ENCODE measurements at regions not wholly inside any gene's neighbourhood (a gene's known extent, or its start where the extent isn't known, plus 50 kb on each side); places are given as distances from the start of the nearest gene placed in this dataset.

DNA sequence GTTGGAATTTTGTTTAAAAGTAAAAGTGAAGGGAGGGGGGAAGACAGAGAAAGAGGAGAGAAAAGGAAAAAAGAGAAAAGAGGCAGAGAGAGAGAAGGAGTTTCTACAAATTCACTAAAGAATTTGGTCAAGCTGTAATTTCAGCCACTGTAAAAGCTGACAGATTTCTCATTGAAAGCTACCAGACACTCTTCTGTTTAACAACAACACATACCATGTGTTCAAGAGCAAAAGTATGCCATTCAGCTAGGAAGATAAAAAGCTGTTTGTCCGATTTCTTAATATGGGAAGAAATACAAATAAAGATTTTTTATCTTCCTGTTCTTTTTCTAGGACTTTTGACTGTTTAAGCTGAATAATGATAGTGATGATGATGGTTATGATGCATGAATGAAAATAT, 204.8 kb upstream of the RSPO3 start:
- no peak overlapping the region for H3K27ac Mint-ChIP-seq
- H3K9me3 Mint-ChIP-seq (ENCODE audit: low read depth): no peaks in the 10 kb centered on the region
- H3K36me3 Mint-ChIP-seq: no peaks in the 10 kb centered on the region
- H3K4me1 Mint-ChIP-seq (ENCODE audit: low read depth): no peaks in the 10 kb centered on the region
- peaks cover 2% of the 10 kb centered on the region for H3K27me3 Mint-ChIP-seq
- H3K4me3 Mint-ChIP-seq: no peak overlapping the region

DNA sequence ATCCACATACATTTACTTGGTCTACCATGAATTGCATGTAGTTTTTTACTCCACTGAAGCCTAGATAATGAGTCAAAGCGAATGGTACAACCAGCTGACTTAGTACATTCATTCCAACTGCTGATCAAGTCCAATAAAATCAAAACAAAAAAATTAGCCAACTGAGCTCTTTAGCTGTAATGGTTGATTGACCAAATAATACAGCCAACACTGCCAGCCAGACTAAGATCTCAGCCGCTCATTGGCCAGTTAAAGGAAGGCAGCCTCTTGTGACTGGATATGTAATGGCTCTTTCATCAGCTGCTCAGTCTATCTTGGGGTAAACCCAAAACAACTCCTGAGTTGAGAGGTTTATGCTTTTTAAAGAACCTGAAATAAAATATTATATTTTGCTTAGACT, 204.3 kb upstream of the RSPO3 start:
- Mint-ChIP-seq H3K27me3 (peaks cover 2% of the 10 kb centered on the region), H3K9me3 (ENCODE audit: low read depth) (no peaks in the 10 kb centered on the region), H3K27ac (no peak overlapping the region), H3K4me1 (ENCODE audit: low read depth) (no peaks in the 10 kb centered on the region), H3K36me3 (no peaks in the 10 kb centered on the region), H3K4me3 (no peak overlapping the region)

DNA sequence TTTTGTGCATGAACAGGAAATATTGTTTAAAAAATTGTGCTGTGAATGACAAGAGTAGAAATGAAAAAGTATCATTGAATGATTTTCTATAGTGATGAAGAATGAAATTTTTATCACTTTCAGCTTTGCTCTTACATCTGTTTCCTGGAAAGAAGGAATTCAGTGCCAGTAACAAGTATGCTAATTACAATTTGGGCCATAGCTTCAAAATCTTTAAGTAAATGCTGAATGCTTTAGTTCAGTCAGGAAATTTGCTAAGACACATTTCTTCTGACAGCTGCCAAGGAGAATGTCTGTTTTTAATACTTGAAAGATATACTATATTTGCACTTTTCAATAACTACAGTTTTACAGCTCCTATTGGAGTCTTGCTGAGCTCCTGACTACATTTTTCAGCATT, 203.7 kb upstream of the RSPO3 start:
- peaks cover 2% of the 10 kb centered on the region for H3K27me3 Mint-ChIP-seq
- H3K27ac Mint-ChIP-seq: no peak overlapping the region
- no peak overlapping the region for H3K4me3 Mint-ChIP-seq
- no peaks in the 10 kb centered on the region for H3K4me1 Mint-ChIP-seq (ENCODE audit: low read depth)
- H3K9me3 Mint-ChIP-seq (ENCODE audit: low read depth): no peaks in the 10 kb centered on the region
- no peaks in the 10 kb centered on the region for H3K36me3 Mint-ChIP-seq

GRCh38 chr6:126919947-126920346, 198.5 kb upstream of the RSPO3 start:
- H3K27ac Mint-ChIP-seq: no peak overlapping the region

DNA sequence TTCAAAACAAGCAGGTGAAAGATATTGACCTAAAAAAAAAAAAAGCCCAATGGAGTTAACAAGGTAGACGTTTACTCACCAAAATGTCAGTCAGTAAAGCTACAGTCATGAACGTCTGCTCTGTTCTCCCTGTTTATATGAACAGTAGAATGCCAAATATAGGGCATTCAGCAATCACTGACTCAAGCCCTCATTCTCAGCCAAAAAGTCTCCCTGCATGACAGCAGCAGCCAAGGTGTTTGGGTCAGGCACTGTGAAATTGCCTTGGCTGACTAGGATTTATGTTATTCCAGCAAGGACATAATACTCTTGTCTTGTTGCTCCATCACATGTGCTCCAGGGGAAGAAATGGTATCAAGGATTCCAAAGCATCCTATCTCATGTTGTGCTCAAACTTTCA, 194.7 kb upstream of the RSPO3 start:
- Mint-ChIP-seq H3K4me1 (ENCODE audit: low read depth) (no peaks in the 10 kb centered on the region), H3K9me3 (ENCODE audit: low read depth) (no peaks in the 10 kb centered on the region), H3K4me3 (no peak overlapping the region), H3K36me3 (no peaks in the 10 kb centered on the region), H3K27ac (no peak overlapping the region), H3K27me3 (peaks cover 5% of the 10 kb centered on the region)

More at GRCh38 chr6:126919947-126920346, 198.5 kb upstream of the RSPO3 start:
- no peaks in the 10 kb centered on the region for H3K9me3 Mint-ChIP-seq (ENCODE audit: low read depth)
- H3K4me3 Mint-ChIP-seq: no peak overlapping the region
- no peaks in the 10 kb centered on the region for H3K4me1 Mint-ChIP-seq (ENCODE audit: low read depth)
- H3K27me3 Mint-ChIP-seq: peaks cover 7% of the 10 kb centered on the region
- H3K36me3 Mint-ChIP-seq: no peaks in the 10 kb centered on the region

- Mint-ChIP-seq H3K27ac (no peak overlapping the region), H3K4me1 (ENCODE audit: low read depth) (no peaks in the 10 kb centered on the region), H3K27me3 (peaks cover 5% of the 10 kb centered on the region), H3K9me3 (ENCODE audit: low read depth) (no peaks in the 10 kb centered on the region), H3K4me3 (no peak overlapping the region), H3K36me3 (no peaks in the 10 kb centered on the region)
Observed at GRCh38 chr6:126926926-126927325, 191.5 kb upstream of the RSPO3 start.

DNA sequence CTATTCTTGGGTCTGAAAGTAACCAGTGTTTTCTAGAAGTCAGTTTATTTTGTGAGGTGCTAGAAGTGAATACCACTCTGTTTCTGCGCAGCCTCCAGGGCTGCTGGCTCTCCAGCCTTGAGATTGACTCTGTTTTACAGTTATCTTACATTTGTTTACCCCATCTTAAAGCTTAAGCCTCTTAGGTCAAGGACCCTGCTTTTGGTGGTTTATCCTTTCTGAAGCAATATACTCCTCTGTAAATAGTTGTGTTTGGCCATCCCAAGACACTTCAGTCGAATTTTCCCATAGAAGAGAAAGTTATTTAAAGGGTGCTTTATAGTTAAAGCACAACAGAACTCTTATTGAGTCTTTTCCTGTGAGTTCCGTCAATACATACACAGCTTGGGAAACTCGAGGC, 190.6 kb upstream of the RSPO3 start:
- H3K27ac Mint-ChIP-seq: no peak overlapping the region
- no peaks in the 10 kb centered on the region for H3K9me3 Mint-ChIP-seq (ENCODE audit: low read depth)
- peaks cover under 1% of the 10 kb centered on the region for H3K27me3 Mint-ChIP-seq
- H3K4me1 Mint-ChIP-seq (ENCODE audit: low read depth): no peaks in the 10 kb centered on the region
- no peaks in the 10 kb centered on the region for H3K36me3 Mint-ChIP-seq
- no peak overlapping the region for H3K4me3 Mint-ChIP-seq

DNA sequence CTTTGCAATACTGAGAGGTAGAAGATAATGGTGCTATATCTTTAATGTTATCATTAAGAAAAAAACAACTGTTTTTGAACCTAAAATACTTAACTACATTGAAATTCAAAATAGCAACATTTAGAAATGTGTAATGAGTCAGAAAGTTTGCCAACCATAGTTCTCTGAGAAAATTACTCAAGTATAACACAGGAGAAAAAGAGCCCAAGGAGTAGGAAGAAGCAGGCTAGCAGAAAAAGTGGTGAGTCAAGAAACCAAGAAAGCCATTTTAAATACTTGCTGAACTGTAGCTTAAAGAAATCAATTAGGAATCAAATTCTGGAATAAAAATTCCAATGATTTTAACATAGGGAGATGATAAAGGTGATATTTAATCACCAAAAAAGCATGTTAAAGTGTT, 181.0 kb upstream of the RSPO3 start:
- Mint-ChIP-seq H3K4me1 (ENCODE audit: low read depth) (no peaks in the 10 kb centered on the region), H3K27me3 (no peaks in the 10 kb centered on the region), H3K27ac (no peak overlapping the region), H3K36me3 (no peaks in the 10 kb centered on the region), H3K9me3 (ENCODE audit: low read depth) (no peaks in the 10 kb centered on the region), H3K4me3 (no peak overlapping the region)

- Mint-ChIP-seq H3K4me3 (no peak overlapping the region), H3K27me3 (peaks cover 2% of the 10 kb centered on the region), H3K9me3 (ENCODE audit: low read depth) (no peaks in the 10 kb centered on the region), H3K36me3 (no peaks in the 10 kb centered on the region), H3K4me1 (ENCODE audit: low read depth) (no peaks in the 10 kb centered on the region), H3K27ac (no peak overlapping the region)
Observed at GRCh38 chr6:126939784-126940183, 178.7 kb upstream of the RSPO3 start.

GRCh38 chr6:126941751-126942150, 176.7 kb upstream of the RSPO3 start:
- Mint-ChIP-seq H3K4me1 (ENCODE audit: low read depth) (no peaks in the 10 kb centered on the region), H3K27ac (no peak overlapping the region), H3K36me3 (no peaks in the 10 kb centered on the region), H3K4me3 (no peak overlapping the region), H3K27me3 (peaks cover 2% of the 10 kb centered on the region), H3K9me3 (ENCODE audit: low read depth) (no peaks in the 10 kb centered on the region)

DNA sequence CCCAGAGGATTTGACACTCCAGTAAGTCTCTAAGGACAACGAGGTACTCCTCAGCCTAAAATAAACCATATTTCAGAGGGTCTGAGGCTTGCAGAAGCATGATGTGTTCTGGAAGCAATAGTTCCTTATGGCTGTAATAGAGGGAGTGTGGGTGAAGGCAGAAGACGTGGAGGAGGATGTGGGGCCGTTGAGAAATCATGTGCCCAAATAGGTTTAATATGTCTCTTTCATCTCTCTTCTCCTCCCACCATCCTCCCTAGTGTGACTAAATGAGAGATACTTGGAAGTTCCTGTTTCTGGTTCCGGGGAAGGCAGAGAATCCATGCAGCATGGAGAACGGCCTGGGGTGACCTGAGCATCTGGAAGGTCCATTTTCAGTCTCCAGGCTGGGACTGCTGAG, 174.0 kb upstream of the RSPO3 start:
- no peaks in the 10 kb centered on the region for H3K9me3 Mint-ChIP-seq (ENCODE audit: low read depth)
- H3K4me1 Mint-ChIP-seq (ENCODE audit: low read depth): no peaks in the 10 kb centered on the region
- no peaks in the 10 kb centered on the region for H3K36me3 Mint-ChIP-seq
- H3K27me3 Mint-ChIP-seq: peaks cover 2% of the 10 kb centered on the region
- H3K27ac Mint-ChIP-seq: no peak overlapping the region
- no peak overlapping the region for H3K4me3 Mint-ChIP-seq

GRCh38 chr6:126945150-126945685, 173.3 kb upstream of the RSPO3 start:
- no peaks in the 10 kb centered on the region for H3K36me3 Mint-ChIP-seq
- no peak overlapping the region for H3K4me3 Mint-ChIP-seq
- H3K4me1 Mint-ChIP-seq (ENCODE audit: low read depth): no peaks in the 10 kb centered on the region
- H3K27ac Mint-ChIP-seq: no peak overlapping the region
- H3K27me3 Mint-ChIP-seq: peaks cover 2% of the 10 kb centered on the region
- no peaks in the 10 kb centered on the region for H3K9me3 Mint-ChIP-seq (ENCODE audit: low read depth)

DNA sequence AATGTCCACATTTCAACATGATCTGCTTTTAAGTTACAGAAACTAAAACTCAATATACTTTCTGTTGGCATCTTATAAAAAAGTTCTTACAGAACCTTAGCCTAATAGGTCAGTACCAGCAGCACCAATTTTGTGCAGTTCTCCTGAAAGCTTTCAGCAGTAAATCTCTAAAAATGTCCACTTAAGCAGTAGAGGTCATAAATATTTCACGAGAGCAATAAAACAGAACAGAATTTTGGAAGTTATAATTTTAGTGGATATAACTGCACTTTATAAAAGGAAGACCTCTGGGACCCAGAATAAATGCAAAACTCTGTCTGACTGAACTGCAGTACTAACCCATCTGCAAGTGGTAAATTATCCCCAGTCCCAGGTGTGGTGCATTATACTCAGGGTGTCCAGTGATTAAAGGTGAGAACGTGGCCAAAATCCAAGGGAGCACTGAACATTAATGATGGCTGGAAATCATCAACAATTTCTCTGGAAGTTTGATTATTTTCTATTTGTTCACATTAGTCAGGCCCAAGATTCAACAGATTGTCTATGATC, 172.6 kb upstream of the RSPO3 start:
- no peaks in the 10 kb centered on the region for H3K9me3 Mint-ChIP-seq (ENCODE audit: low read depth)
- H3K27ac Mint-ChIP-seq: no peak overlapping the region
- H3K36me3 Mint-ChIP-seq: no peaks in the 10 kb centered on the region
- peaks cover 2% of the 10 kb centered on the region for H3K27me3 Mint-ChIP-seq
- no peaks in the 10 kb centered on the region for H3K4me1 Mint-ChIP-seq (ENCODE audit: low read depth)
- H3K4me3 Mint-ChIP-seq: no peak overlapping the region

GRCh38 chr6:126947070-126947469, 171.4 kb upstream of the RSPO3 start:
- Mint-ChIP-seq H3K27me3 (peaks cover 2% of the 10 kb centered on the region), H3K4me1 (ENCODE audit: low read depth) (no peaks in the 10 kb centered on the region), H3K27ac (no peak overlapping the region), H3K4me3 (no peak overlapping the region), H3K36me3 (no peaks in the 10 kb centered on the region), H3K9me3 (ENCODE audit: low read depth) (no peaks in the 10 kb centered on the region)

DNA sequence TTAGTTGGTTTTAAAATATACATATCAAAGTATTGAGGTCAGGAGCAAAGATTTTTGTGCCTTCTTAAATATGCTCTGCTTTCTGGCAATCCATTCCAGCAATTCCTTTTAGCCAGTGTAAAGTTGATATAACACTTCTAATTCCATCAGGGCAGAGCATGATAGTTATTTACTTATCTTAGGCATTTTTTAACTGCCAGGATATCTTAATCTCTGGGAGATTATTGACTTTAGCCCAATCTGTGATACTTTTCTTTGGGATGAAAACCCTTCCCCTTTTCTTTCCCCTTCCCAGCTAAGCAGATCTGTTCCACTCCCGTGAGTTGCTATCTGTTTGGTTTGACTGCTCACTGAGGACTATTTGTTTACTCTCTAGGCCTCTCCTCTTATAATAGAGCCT, 168.7 kb upstream of the RSPO3 start:
- Mint-ChIP-seq H3K4me3 (no peak overlapping the region), H3K36me3 (no peaks in the 10 kb centered on the region), H3K27ac (no peak overlapping the region), H3K9me3 (ENCODE audit: low read depth) (no peaks in the 10 kb centered on the region), H3K27me3 (peaks cover 1% of the 10 kb centered on the region), H3K4me1 (ENCODE audit: low read depth) (no peaks in the 10 kb centered on the region)

DNA sequence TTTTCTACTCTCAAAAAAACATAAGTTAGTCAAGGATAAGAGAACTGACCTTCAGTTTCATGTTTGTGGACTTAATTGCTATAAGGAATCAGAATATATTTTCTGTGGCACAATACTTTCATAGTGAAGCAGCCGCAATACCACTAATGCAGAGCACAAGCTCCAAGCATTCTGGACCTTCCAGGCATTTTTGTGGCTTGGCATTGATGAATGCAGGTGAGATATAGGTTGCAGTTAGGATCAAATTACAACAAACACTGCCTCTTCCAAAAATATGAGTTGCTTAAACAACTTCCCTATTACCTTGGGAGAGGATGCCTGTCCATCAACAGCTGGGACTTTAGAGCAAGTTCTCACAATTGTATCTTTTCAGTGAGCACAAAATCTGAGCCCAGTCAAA, 162.8 kb upstream of the RSPO3 start:
- Mint-ChIP-seq H3K9me3 (ENCODE audit: low read depth) (no peaks in the 10 kb centered on the region), H3K27me3 (peaks cover 1% of the 10 kb centered on the region), H3K36me3 (no peaks in the 10 kb centered on the region), H3K4me1 (ENCODE audit: low read depth) (no peaks in the 10 kb centered on the region), H3K27ac (no peak overlapping the region), H3K4me3 (no peak overlapping the region)

All from activated naive CD8-positive, alpha-beta T cell (primary cell).